ENCODE measurements at regions not wholly inside any gene's neighbourhood (a gene's known extent, or its start where the extent isn't known, plus 50 kb on each side); places are given as distances from the start of the nearest gene placed in this dataset.

- H3K36me3 Mint-ChIP-seq (ENCODE audit: low read depth) = no peaks in the 10 kb centered on the region
- no peak overlapping the region for H3K4me3 ChIP-seq (ENCODE audit: low read length)
- H3K36me3 ChIP-seq (ENCODE audit: control insufficient read depth, insufficient read depth, low read length) = no peaks in the 10 kb centered on the region
- H3K27me3 ChIP-seq (ENCODE audit: control insufficient read depth, insufficient read depth, low read length, poor library complexity, severe bottlenecking) = peaks cover 14% of the 10 kb centered on the region
- no peak for DNase-seq
- H3K4me3 Mint-ChIP-seq = no peak overlapping the region
- no peak overlapping the region for H3K27ac ChIP-seq (ENCODE audit: low read depth, low read length)
- 89 to 91% methylated on average over 2 of the region's 2 CpGs for WGBS, 2 experiments (ENCODE audit: insufficient coverage in 1 of 2, insufficient read length in 1 of 2)
- H3K4me1 Mint-ChIP-seq = peaks cover 47% of the 10 kb centered on the region
- peaks cover 8% of the 10 kb centered on the region for H3K27me3 Mint-ChIP-seq (ENCODE audit: insufficient read depth)
- H3K9ac ChIP-seq (ENCODE audit: extremely low read depth, low read length, poor library complexity, severe bottlenecking) = no peak overlapping the region
- no peak for TF ChIP-seq CTCF (conservative IDR thresholded peaks at IDR 0.05)
- H3K9me3 ChIP-seq (ENCODE audit: control insufficient read depth, low read length) = peaks cover 5% of the 10 kb centered on the region
- H3K27ac Mint-ChIP-seq = no peak overlapping the region
- peaks cover 3% of the 10 kb centered on the region for H3K9me3 Mint-ChIP-seq
- peaks cover 7% of the 10 kb centered on the region for H3K4me1 ChIP-seq (ENCODE audit: control insufficient read depth, insufficient read depth, low read length)
These were observed 456.5 kb upstream of the ZNF608 start for GRCh38 chr5:125202871-125203438.

- H3K27ac ChIP-seq (ENCODE audit: low read depth, low read length) = no peak overlapping the region
- WGBS, 2 experiments (ENCODE audit: insufficient coverage in 1 of 2, insufficient read length in 1 of 2) = 74% methylated on average over 2 of the region's 2 CpGs; no CpG with 5 or more reads in 1 of the 2 experiments
- Mint-ChIP-seq H3K4me1 (peaks cover 43% of the 10 kb centered on the region), H3K27me3 (ENCODE audit: insufficient read depth) (peaks cover 8% of the 10 kb centered on the region), H3K27ac (no peak overlapping the region), H3K9me3 (peaks cover 3% of the 10 kb centered on the region), H3K4me3 (no peak overlapping the region), H3K36me3 (ENCODE audit: low read depth) (no peaks in the 10 kb centered on the region)
- peaks cover 14% of the 10 kb centered on the region for H3K27me3 ChIP-seq (ENCODE audit: control insufficient read depth, insufficient read depth, low read length, poor library complexity, severe bottlenecking)
- no peaks in the 10 kb centered on the region for H3K36me3 ChIP-seq (ENCODE audit: control insufficient read depth, insufficient read depth, low read length)
- no peak overlapping the region for H3K9ac ChIP-seq (ENCODE audit: extremely low read depth, low read length, poor library complexity, severe bottlenecking)
- DNase-seq = no peak
- peaks cover 5% of the 10 kb centered on the region for H3K9me3 ChIP-seq (ENCODE audit: control insufficient read depth, low read length)
- H3K4me3 ChIP-seq (ENCODE audit: low read length) = no peak overlapping the region
- TF ChIP-seq CTCF (conservative IDR thresholded peaks at IDR 0.05) = no peak
- H3K4me1 ChIP-seq (ENCODE audit: control insufficient read depth, insufficient read depth, low read length) = peaks cover 7% of the 10 kb centered on the region
These were observed 457.5 kb upstream of the ZNF608 start for GRCh38 chr5:125203912-125204311.

- DNase-seq = no peak
- Histone ChIP-seq H3K4me1 (ENCODE audit: control insufficient read depth, insufficient read depth, low read length) (peaks cover 4% of the 10 kb centered on the region), H3K9ac (ENCODE audit: extremely low read depth, low read length, poor library complexity, severe bottlenecking) (no peak overlapping the region), H3K36me3 (ENCODE audit: control insufficient read depth, insufficient read depth, low read length) (no peaks in the 10 kb centered on the region), H3K4me3 (ENCODE audit: low read length) (no peak overlapping the region), H3K27ac (ENCODE audit: low read depth, low read length) (no peak overlapping the region), H3K27me3 (ENCODE audit: control insufficient read depth, insufficient read depth, low read length, poor library complexity, severe bottlenecking) (peaks cover 14% of the 10 kb centered on the region), H3K9me3 (ENCODE audit: control insufficient read depth, low read length) (peaks cover 5% of the 10 kb centered on the region)
- H3K9me3 Mint-ChIP-seq = peaks cover 3% of the 10 kb centered on the region
- H3K27me3 Mint-ChIP-seq (ENCODE audit: insufficient read depth) = peaks cover 6% of the 10 kb centered on the region
- 90 to 91% methylated on average over 5 to 6 of the region's 6 CpGs for WGBS, 2 experiments (ENCODE audit: insufficient coverage in 1 of 2, insufficient read length in 1 of 2)
- H3K27ac Mint-ChIP-seq = no peak overlapping the region
- no peak overlapping the region for H3K4me3 Mint-ChIP-seq
- no peak for TF ChIP-seq CTCF (conservative IDR thresholded peaks at IDR 0.05)
- H3K4me1 Mint-ChIP-seq = peaks cover 39% of the 10 kb centered on the region
- no peaks in the 10 kb centered on the region for H3K36me3 Mint-ChIP-seq (ENCODE audit: low read depth)
These were observed 459.3 kb upstream of the ZNF608 start for GRCh38 chr5:125205601-125206225.
